ENCODE measurements at regions not wholly inside any gene's neighbourhood (a gene's known extent, or its start where the extent isn't known, plus 50 kb on each side); places are given as distances from the start of the nearest gene placed in this dataset.

DNA sequence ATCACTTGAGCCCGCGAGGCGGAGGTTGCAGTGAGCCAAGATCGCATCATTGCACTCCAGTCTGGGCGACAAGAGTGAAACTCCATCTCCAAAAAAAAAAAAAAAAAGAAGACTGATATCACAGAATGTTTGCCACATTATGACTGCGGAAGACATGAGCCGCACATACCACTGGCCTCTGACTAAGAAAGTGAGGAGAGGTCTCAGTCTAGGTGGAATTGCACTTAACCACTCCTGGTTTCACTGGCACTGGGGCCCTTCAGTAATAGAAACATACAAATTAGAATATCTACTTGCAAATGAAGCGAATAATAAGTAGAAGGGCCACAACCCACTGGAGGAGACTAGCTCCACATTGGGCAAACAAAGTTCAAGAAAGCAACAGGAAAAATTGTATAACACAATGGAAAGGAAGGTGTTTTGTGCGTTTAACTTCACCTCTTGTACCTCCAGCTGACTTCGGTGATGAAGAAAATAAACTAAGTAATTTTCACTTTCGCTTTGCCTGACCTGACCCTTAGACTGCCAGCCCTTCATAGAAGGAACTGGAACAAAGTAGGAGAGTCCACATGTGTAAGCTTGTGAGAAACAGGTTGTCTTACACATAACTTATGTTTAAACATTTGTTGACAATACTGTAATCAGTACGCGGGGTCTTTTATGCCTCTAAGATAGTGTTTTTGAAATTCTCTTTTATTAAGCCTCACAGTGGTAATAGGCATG, 147.5 kb upstream of the TSHZ2 start:
- H3K27me3 Mint-ChIP-seq (ENCODE audit: low read depth): no peaks in the 10 kb centered on the region
- no peak for DNase-seq (ENCODE audit: low spot score)
- H3K4me3 Mint-ChIP-seq (ENCODE audit: unreplicated experiment): no peak overlapping the region
- no peaks in the 10 kb centered on the region for H3K4me1 Mint-ChIP-seq (ENCODE audit: low read depth)
- H3K36me3 Mint-ChIP-seq (ENCODE audit: low read depth): no peaks in the 10 kb centered on the region
- TF ChIP-seq, protein P1, sequence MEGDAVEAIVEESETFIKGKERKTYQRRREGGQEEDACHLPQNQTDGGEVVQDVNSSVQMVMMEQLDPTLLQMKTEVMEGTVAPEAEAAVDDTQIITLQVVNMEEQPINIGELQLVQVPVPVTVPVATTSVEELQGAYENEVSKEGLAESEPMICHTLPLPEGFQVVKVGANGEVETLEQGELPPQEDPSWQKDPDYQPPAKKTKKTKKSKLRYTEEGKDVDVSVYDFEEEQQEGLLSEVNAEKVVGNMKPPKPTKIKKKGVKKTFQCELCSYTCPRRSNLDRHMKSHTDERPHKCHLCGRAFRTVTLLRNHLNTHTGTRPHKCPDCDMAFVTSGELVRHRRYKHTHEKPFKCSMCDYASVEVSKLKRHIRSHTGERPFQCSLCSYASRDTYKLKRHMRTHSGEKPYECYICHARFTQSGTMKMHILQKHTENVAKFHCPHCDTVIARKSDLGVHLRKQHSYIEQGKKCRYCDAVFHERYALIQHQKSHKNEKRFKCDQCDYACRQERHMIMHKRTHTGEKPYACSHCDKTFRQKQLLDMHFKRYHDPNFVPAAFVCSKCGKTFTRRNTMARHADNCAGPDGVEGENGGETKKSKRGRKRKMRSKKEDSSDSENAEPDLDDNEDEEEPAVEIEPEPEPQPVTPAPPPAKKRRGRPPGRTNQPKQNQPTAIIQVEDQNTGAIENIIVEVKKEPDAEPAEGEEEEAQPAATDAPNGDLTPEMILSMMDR (IDR thresholded peaks at IDR 0.05): no peak
- H3K9me3 Mint-ChIP-seq (ENCODE audit: low read depth): peaks cover 11% of the 10 kb centered on the region
- H3K27ac Mint-ChIP-seq (ENCODE audit: unreplicated experiment): no peak overlapping the region

DNA sequence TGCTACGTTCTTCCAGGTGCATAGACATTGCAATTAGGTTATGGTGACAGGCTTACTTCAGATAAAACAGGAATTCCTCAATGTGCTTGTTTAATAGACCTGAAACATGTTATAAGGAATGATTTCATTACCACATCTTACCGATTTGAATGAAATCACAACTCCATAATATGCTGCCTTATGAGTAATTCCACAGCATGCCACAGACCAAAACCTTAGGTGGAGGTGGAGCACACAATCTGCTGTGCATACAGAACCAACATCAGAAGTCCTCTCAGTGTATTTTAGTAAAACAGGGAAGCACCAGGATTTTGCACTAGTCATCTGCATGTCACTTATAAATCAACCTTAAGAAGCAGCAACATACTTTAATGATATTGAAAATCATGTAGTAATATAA, 148.9 kb upstream of the TSHZ2 start:
- no peak for DNase-seq (ENCODE audit: low spot score)
- Mint-ChIP-seq H3K4me3 (ENCODE audit: unreplicated experiment) (no peak overlapping the region), H3K36me3 (ENCODE audit: low read depth) (no peaks in the 10 kb centered on the region), H3K4me1 (ENCODE audit: low read depth) (no peaks in the 10 kb centered on the region), H3K9me3 (ENCODE audit: low read depth) (peaks cover 9% of the 10 kb centered on the region), H3K27me3 (ENCODE audit: low read depth) (no peaks in the 10 kb centered on the region), H3K27ac (ENCODE audit: unreplicated experiment) (no peak overlapping the region)
- TF ChIP-seq, protein P1 (IDR thresholded peaks at IDR 0.05): no peak

DNA sequence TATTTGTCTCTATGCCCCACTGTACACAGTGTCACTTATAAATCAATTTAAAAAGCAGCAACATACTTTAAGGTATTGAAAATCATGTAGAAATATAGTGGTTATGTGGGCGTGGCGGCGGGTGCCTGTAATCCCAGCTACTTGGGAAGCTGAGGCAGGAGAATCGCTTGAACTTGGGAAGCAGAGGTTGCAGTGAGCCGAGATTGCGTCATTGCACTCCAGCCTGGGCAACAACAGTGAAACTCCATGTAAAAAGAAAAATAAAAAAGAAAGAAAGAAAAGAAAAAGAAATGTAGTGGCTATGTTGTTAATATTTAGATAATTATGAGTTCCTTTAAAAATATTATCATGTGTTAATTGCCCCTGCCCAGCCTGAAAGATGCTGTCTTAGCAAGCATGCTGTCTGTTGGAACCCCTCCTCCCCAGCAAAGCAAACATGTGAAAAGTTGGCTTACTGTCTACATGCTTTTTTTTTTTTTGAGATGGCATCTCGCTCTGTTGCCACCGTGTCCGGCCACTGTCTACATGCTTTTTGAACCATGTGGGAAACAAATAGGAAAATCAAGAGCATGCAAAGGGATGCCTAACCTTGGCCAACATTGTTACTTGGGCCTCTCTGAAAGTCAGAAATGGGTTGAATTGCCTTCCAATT, 151.4 kb upstream of the TSHZ2 start:
- H3K27ac Mint-ChIP-seq (ENCODE audit: unreplicated experiment): no peak overlapping the region

DNA sequence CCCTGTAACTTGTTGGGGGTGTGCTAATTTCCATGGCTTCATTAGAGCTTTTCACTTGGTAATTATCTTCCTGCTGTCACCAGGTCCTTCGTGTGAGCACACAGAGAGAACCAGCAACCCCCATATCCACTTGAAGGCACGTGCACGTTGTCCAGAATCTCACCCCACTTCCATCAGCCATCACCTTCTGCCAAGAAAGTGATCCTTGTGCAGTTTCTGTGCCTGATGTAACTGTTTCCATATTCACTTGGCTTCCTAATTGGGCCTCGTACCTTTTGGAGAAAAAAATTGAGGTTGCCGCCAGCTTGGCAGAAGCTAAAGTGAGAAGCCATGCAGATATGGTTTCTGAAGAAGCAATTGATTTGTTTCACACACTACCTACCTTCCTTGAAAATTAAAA, 153.7 kb upstream of the TSHZ2 start:
- no peak overlapping the region for H3K4me3 Mint-ChIP-seq (ENCODE audit: unreplicated experiment)
- no peak overlapping the region for H3K27ac Mint-ChIP-seq (ENCODE audit: unreplicated experiment)
- H3K36me3 Mint-ChIP-seq (ENCODE audit: low read depth): no peaks in the 10 kb centered on the region
- no peak for DNase-seq (ENCODE audit: low spot score)
- H3K9me3 Mint-ChIP-seq (ENCODE audit: low read depth): peaks cover 3% of the 10 kb centered on the region
- H3K27me3 Mint-ChIP-seq (ENCODE audit: low read depth): no peaks in the 10 kb centered on the region
- H3K4me1 Mint-ChIP-seq (ENCODE audit: low read depth): no peaks in the 10 kb centered on the region
- TF ChIP-seq, protein P1 (IDR thresholded peaks at IDR 0.05): no peak

More for the DNA sequence above, 151.4 kb upstream of the TSHZ2 start:
- no peak overlapping the region for H3K4me3 Mint-ChIP-seq (ENCODE audit: unreplicated experiment)
- no peak for DNase-seq (ENCODE audit: low spot score)
- TF ChIP-seq, protein P1 (IDR thresholded peaks at IDR 0.05): no peak
- no peaks in the 10 kb centered on the region for H3K4me1 Mint-ChIP-seq (ENCODE audit: low read depth)
- H3K27me3 Mint-ChIP-seq (ENCODE audit: low read depth): no peaks in the 10 kb centered on the region
- H3K9me3 Mint-ChIP-seq (ENCODE audit: low read depth): peaks cover 3% of the 10 kb centered on the region
- no peaks in the 10 kb centered on the region for H3K36me3 Mint-ChIP-seq (ENCODE audit: low read depth)

DNA sequence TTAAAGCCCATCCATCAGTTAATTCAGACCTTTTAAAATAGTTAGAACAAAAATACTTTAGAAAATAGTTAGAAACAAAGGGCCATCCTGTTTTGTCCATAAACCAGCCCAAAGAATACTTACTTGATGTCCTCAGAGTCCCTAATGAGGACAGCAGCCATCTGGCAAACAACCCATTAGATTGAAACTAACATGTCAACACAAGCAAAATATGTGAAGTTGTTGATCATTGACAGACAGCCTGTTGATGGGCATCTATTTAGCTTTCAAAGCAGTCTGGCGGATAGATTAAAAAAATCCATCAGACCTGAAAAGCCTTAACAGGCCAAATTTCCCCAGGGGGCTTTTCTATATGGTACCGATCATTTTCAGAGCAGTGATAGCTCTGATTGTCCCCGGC, 154.2 kb upstream of the TSHZ2 start:
- no peaks in the 10 kb centered on the region for H3K36me3 Mint-ChIP-seq (ENCODE audit: low read depth)
- no peak for DNase-seq (ENCODE audit: low spot score)
- H3K27me3 Mint-ChIP-seq (ENCODE audit: low read depth): no peaks in the 10 kb centered on the region
- no peak overlapping the region for H3K4me3 Mint-ChIP-seq (ENCODE audit: unreplicated experiment)
- H3K27ac Mint-ChIP-seq (ENCODE audit: unreplicated experiment): no peak overlapping the region
- TF ChIP-seq, protein P1 (IDR thresholded peaks at IDR 0.05): no peak
- H3K9me3 Mint-ChIP-seq (ENCODE audit: low read depth): peaks cover 3% of the 10 kb centered on the region
- no peaks in the 10 kb centered on the region for H3K4me1 Mint-ChIP-seq (ENCODE audit: low read depth)
